BLaER1 (cell line): ENCODE measurements at regions not wholly inside any gene's neighbourhood (a gene's known extent, or its start where the extent isn't known, plus 50 kb on each side); places are given as distances from the start of the nearest gene placed in this dataset.

Experiments used
- H3K27ac ChIP-seq: shearing (Covaris generic); formaldehyde crosslinking; 2 replicates; pipeline ENCODE4 v1.8.1; 2022
- H3K27me3 ChIP-seq: shearing (Covaris generic); formaldehyde crosslinking; 2 replicates; pipeline ENCODE4 v1.8.1; 2022
- H3K36me3 ChIP-seq: shearing (Covaris generic); formaldehyde crosslinking; 2 replicates; pipeline ENCODE4 v1.8.1; 2022
- H3K4me1 ChIP-seq: shearing (Covaris generic); formaldehyde crosslinking; 2 replicates; pipeline ENCODE4 v1.8.1; 2022
- H3K4me2 ChIP-seq: shearing (Covaris generic); formaldehyde crosslinking; 2 replicates; pipeline ENCODE4 v1.8.1; 2022
- H3K4me3 ChIP-seq: shearing (Covaris generic); formaldehyde crosslinking; 2 replicates; pipeline ENCODE4 v1.8.1; 2022
- H3K9ac ChIP-seq: shearing (Covaris generic); formaldehyde crosslinking; 2 replicates; pipeline ENCODE4 v1.8.1; 2022
- H3K9me3 ChIP-seq: shearing (Covaris generic); formaldehyde crosslinking; 2 replicates; pipeline ENCODE4 v1.8.1; 2022
- H4K20me1 ChIP-seq: shearing (Covaris generic); formaldehyde crosslinking; 2 replicates; pipeline ENCODE4 v1.8.1; 2022
- Cebpa-rat ChIP-seq: shearing (Covaris generic); IDR thresholded peaks from 2 replicates; pipeline ENCODE4 v1.8.1; 2022

DNA sequence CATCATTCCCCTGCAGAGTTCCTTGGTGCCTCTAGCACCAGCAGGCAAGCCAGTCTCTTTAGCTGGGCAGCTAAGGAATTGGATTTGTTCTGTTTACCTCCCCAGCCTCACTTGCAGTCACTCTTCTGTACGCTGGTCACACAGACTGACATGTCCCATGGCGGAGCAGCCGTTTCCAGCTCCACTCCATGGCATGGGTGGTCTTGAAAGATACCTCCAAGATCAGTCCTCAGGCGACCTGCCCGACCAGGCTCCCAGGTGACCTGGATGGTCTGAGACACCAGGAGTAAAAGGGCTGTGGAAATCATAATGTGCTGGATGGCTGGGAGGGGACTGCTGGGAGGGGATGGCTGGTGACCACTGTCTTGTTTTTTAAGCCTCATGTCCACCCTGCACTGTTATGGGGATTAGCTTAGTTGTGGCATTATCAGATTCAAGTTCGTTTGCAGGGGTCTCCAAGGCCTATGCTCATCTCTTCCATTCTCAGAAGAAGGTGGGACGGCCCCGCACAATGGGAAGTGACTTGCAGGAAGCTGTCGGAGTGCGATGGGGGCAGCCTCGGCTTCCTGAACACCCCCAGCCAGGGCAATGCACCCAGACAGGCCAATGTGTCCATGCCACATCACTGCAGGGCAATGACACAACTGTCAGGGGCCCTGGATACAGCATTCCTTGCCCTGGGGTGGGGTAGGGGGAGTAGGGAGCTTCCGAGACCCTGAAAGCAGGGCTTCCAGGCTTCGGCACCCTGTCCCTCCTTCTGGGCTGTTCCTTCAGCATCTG lies 156.1 kb upstream of the MYCN start:
- Histone ChIP-seq H3K36me3 (no peaks in the 10 kb centered on the region), H3K4me1 (no peaks in the 10 kb centered on the region), H3K4me3 (no peak overlapping the region), H3K4me2 (no peak overlapping the region), H3K27ac (no peak overlapping the region), H4K20me1 (no peaks in the 10 kb centered on the region), H3K27me3 (no peaks in the 10 kb centered on the region), H3K9ac (no peak overlapping the region), H3K9me3 (no peaks in the 10 kb centered on the region)
- TF ChIP-seq Cebpa-rat: no peak

DNA sequence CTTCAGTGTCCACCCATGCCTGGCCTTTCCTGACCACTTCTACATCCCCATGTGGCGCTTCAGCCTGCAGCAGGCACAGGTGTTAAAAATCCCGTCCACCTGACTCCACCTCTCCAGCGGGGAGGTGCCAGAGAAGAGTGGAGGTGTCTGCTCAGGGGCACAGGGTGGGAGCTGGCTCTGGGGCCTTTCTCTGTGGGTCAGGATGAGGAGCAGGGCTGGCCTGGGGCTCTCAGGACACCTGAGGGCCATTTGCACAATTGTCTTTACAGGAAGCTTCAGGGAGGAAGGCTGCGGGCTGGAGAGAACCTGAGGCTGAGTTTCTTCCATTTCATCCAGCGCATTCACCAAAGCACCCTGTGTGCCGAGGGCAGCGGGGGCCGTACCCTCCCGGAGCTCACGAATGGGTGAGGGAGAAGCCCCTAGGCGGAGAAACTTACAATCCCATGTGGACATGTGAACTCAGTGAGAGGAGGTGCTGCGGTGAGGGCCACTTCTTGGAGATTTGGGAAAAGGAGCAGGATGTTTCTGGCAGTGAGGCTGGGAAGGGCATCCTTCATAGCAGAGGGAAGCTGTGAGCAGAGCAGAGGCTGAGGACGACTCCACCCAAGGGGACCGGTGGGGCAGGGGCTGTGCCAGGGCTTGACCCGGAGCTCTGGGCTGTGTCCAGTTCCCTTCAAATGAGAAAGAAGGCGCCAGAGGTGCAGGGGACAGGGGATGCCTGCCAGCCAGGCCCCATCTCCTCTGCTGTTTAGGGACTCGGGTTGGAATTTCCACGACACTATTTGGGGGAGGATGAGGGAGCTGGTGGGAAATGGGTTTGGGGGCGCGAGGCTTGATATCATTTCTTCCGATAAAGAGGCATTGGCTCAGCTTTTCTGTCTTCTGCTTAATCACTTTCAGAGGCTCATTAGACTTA lies 155.2 kb upstream of the MYCN start:
- no peak for TF ChIP-seq Cebpa-rat
- H3K4me3 ChIP-seq: no peak overlapping the region
- no peaks in the 10 kb centered on the region for H4K20me1 ChIP-seq

DNA sequence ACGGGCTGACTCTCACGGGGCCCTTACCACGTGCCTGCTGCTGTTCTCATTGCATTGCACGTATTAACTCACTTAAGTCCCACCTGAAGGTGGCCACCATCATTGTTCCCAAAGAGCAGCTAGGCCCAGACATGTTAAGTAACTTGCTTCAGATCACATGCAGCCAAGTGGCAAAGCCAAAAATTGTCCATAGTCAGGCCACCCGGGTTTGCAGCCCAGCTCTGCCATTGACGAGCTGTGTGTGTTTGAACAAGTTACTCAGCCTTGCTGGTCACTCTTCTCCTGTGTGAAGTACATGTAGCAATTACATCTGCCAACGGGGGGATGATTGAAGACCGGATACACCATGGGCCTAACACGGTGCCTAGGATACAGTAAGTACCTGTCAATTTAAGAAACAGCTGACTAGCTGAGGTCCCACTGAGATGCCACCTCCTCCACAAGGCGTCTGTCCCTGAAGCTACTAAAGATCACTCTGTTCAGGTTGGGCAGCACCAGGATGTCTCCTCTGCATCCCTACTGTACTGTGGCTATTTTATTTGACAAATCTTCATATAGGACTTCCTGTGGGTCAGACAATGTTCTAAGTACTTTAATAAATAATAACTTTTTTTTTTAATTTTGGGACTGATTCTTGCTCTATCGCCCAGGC lies 154.2 kb upstream of the MYCN start:
- no peak overlapping the region for H3K4me2 ChIP-seq
- no peaks in the 10 kb centered on the region for H4K20me1 ChIP-seq
- H3K4me1 ChIP-seq: 0 out of 2 replicates have a peak, but pooled peaks cover 5% of the 10 kb centered on the region
- H3K9me3 ChIP-seq: no peaks in the 10 kb centered on the region
- no peak for TF ChIP-seq Cebpa-rat
- no peaks in the 10 kb centered on the region for H3K27me3 ChIP-seq
- H3K27ac ChIP-seq: no peak overlapping the region
- no peak overlapping the region for H3K9ac ChIP-seq
- H3K36me3 ChIP-seq: no peaks in the 10 kb centered on the region
- H3K4me3 ChIP-seq: no peak overlapping the region

More for the DNA sequence above, 155.2 kb upstream of the MYCN start:
- no peaks in the 10 kb centered on the region for H3K36me3 ChIP-seq
- no peaks in the 10 kb centered on the region for H3K9me3 ChIP-seq
- H3K27me3 ChIP-seq: no peaks in the 10 kb centered on the region
- no peak overlapping the region for H3K27ac ChIP-seq
- no peak overlapping the region for H3K9ac ChIP-seq
- H3K4me2 ChIP-seq: no peak overlapping the region
- H3K4me1 ChIP-seq: 0 out of 2 replicates have a peak, but pooled peaks cover 2% of the 10 kb centered on the region

DNA sequence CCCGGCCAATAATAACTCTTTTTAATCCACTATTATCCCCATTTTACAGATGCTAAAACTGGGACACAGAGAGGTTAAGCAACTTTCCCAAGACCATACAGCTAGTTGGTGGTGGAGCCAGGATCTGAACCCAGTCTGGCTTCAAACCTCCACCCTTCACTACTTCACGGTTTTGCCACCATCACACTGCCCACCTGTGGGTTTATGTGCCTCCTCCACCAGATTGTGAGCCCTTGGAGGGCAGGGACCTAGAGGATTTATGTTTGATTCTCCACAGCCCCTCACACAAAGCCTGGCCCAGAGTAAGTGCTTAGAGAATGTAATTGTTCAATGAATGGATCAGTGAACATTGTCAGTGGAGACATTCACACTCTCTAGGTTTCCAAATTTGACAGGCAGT lies 153.4 kb upstream of the MYCN start:
- H3K27me3 ChIP-seq: no peaks in the 10 kb centered on the region
- H4K20me1 ChIP-seq: no peaks in the 10 kb centered on the region
- no peak overlapping the region for H3K9ac ChIP-seq
- no peak for TF ChIP-seq Cebpa-rat
- no peaks in the 10 kb centered on the region for H3K9me3 ChIP-seq
- no peak overlapping the region for H3K27ac ChIP-seq
- 0 out of 2 replicates have a peak, but pooled peaks cover 5% of the 10 kb centered on the region for H3K4me1 ChIP-seq
- H3K4me2 ChIP-seq: no peak overlapping the region
- no peaks in the 10 kb centered on the region for H3K36me3 ChIP-seq
- no peak overlapping the region for H3K4me3 ChIP-seq

DNA sequence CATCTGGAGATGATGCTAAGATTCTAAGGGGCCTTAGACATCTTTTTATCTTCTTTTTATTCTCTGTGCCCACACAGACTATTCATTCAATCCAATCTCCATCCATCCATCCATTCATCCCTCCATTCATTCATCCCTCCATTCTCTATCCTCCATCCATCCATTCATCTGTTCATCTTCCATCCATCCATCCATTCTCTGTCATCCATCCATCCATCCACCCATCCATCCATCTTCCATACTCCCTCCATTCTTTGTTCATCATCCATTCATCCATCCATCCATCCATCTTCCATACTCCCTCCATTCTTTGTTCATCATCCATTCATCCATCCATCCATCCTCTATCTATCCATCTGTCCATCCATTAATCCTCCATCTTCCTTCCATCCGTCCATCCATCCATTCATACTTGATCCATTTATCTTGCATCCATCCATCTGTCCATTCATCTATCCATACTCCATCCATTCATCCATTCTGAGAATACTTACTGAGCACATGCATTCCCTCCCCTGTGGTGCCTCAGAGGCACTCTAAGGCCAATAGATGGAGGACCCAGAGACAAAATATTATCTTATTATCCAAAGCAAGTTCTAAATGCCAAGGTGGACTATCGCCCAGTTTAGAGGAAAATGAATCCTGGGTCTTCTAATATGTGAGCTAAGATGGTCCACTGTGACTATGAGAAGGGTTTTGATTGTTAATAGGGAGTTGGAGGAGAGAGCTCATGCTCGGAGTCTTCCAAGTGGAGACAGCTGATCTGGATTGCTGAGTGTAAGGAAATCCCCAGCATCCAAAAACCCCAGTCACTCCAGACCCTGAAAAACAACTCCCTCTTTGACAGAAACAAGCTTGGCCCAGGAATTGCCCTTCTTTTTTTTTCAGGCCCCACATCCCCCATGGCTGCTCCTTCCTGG lies 152.6 kb upstream of the MYCN start:
- Histone ChIP-seq H3K4me3 (no peak overlapping the region), H3K4me1 (0 out of 2 replicates have a peak, but pooled peaks cover 5% of the 10 kb centered on the region), H4K20me1 (no peaks in the 10 kb centered on the region), H3K27ac (no peak overlapping the region), H3K27me3 (no peaks in the 10 kb centered on the region), H3K9ac (no peak overlapping the region), H3K36me3 (no peaks in the 10 kb centered on the region), H3K9me3 (no peaks in the 10 kb centered on the region), H3K4me2 (no peak overlapping the region)
- no peak for TF ChIP-seq Cebpa-rat

DNA sequence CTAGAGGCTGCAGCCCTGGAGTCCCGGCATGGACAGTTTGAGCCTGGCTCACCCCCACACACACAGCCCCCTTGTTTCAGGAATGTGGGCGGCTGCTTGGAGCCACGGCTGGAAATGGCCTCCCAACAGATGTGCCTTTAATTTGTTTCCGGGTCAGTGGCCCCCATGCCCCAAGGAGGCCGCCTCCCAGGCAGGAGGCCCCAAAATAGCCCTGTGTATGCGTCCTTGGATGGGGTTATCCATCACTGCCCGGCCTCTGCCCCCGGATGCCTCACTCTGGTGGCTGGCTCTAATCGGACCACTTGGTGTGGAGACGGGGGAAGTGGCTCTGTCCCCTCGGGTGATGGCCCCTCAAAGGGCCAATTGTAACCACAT lies 151.9 kb upstream of the MYCN start:
- no peak overlapping the region for H3K4me2 ChIP-seq
- H3K27ac ChIP-seq: no peak overlapping the region
- 0 out of 2 replicates have a peak, but pooled peaks cover 5% of the 10 kb centered on the region for H3K4me1 ChIP-seq
- no peak overlapping the region for H3K4me3 ChIP-seq
- no peaks in the 10 kb centered on the region for H3K27me3 ChIP-seq
- H3K9ac ChIP-seq: no peak overlapping the region
- no peak for TF ChIP-seq Cebpa-rat
- H3K9me3 ChIP-seq: no peaks in the 10 kb centered on the region
- no peaks in the 10 kb centered on the region for H3K36me3 ChIP-seq
- H4K20me1 ChIP-seq: no peaks in the 10 kb centered on the region

DNA sequence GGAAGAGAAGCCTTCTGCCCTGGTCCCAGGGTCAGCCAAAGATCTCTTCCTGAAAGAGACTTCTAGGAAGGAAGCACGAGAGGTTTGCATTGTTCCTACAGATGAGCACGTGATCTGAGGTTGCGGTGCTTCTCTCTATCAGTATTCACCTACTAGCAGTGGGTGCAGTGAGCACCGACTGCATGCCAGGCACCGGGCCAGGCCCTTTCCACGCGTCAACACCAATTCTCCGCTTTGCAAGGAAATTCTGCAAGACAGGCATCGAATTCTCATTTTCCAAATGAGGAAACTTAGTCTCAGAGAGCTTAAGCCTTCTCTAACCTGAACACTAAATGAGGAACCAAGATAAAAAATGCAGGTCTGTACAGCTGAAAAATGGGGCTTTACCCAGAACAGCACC lies 151.5 kb upstream of the MYCN start:
- Histone ChIP-seq H3K4me2 (no peak overlapping the region), H3K4me1 (0 out of 2 replicates have a peak, but pooled peaks cover 5% of the 10 kb centered on the region), H4K20me1 (no peaks in the 10 kb centered on the region), H3K27ac (no peak overlapping the region), H3K4me3 (no peak overlapping the region), H3K36me3 (no peaks in the 10 kb centered on the region), H3K9ac (no peak overlapping the region), H3K27me3 (no peaks in the 10 kb centered on the region), H3K9me3 (no peaks in the 10 kb centered on the region)
- TF ChIP-seq Cebpa-rat: no peak

DNA sequence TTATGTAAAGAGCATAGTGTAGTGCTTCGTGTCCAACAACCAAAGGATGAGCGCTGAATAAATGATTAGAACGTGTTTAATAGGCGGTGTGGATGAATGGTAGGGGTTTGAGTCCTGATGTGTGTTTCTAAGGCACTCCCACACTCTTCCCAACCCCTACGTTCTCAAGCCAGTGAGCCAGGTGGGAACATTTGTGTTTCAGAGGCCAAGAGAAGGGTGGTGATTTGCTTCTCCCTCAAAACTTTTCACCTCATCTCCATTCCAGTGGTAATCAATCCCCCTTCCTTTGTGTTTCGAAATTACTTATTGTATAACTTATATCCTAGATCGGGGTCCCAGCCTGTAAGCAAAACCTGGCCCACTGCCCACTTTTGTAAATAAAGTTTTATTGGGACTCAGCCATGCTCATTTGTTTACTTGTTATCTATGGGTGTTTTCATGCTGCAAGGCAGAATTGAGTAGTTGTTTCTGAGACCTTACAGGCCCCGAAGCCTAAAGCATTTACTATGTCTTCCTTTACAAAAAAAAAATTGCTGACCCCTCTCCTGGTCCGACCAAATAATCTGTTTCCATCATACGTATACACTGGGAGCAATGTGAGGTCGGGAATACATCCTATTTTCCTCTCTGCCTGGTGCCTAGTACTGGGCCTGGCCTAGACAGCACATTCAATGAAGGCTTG lies 150.8 kb upstream of the MYCN start:
- no peak overlapping the region for H3K4me2 ChIP-seq
- H3K9me3 ChIP-seq: no peaks in the 10 kb centered on the region
- H3K27ac ChIP-seq: no peak overlapping the region
- H3K36me3 ChIP-seq: no peaks in the 10 kb centered on the region
- no peaks in the 10 kb centered on the region for H3K27me3 ChIP-seq
- TF ChIP-seq Cebpa-rat: no peak
- 0 out of 2 replicates have a peak, but pooled peaks cover 5% of the 10 kb centered on the region for H3K4me1 ChIP-seq
- H3K9ac ChIP-seq: no peak overlapping the region
- H3K4me3 ChIP-seq: no peak overlapping the region
- H4K20me1 ChIP-seq: no peaks in the 10 kb centered on the region
